ENCODE measurements at regions not wholly inside any gene's neighbourhood (a gene's known extent, or its start where the extent isn't known, plus 50 kb on each side); places are given as distances from the start of the nearest gene placed in this dataset.

DNA sequence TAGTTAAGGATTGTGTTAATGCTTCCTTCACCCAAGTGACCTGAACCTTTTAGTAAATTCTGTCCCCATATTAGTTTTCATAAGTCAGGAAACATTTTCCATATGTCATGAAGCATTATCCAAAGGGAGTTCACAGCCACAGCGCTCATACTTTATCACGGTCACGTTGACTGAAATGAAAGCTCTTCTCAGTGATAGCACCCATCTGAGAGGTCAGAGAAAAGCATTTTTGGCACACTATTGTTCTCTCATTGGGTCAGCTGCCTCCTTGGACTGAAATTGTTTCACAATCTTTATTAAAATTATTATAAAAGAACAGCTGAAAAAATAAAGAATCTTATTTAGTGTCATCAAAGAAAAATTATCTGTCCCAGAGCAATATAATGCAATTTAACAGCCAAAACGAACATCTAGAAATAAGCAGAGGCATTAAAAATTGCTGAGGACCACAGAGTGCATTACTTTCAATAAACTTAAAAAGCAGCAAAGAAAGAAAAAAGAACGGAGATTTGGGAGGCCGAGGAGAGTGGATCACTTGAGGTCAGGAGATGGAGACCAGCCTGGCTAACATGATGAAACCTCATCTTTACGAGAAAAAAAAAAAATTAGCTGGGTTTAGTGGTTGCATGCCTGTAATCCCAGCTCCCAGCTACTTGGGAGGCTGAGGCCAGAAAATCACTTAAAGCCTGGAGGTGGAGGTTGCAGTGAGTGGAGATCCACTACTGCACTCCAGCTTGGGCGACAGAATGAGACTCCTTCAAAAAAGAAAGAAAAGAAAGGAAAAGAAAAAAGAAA lies 680.8 kb upstream of the FAM241A start:
- no peak overlapping the region for H3K4me2 ChIP-seq (ENCODE audit: insufficient read depth in 1 of 2, low read depth in 2 of 2, low read length in 2 of 2)
- no peak overlapping the region for H2BK20ac ChIP-seq (ENCODE audit: low read length)
- DNase-seq (ENCODE audit: low read depth in 1 of 2, low spot score in 2 of 2) (no peak), FAIRE-seq (no peak)
- H3K23ac ChIP-seq (ENCODE audit: insufficient read length): no peak overlapping the region
- H3K79me1 ChIP-seq (ENCODE audit: low read depth, low read length): no peaks in the 10 kb centered on the region
- H3K4me1 ChIP-seq (replicated peaks in 1 of 4; ENCODE audit: control insufficient read depth in 3 of 4, insufficient read depth in 4 of 4, low read length in 3 of 4): no peaks in the 10 kb centered on the region
- no peaks in the 10 kb centered on the region for H3K79me2 ChIP-seq (ENCODE audit: control insufficient read depth in 1 of 2, insufficient read depth in 2 of 2, low read length in 2 of 2)
- H2BK5ac ChIP-seq (ENCODE audit: low read depth, low read length): no peak overlapping the region
- H3K4me3 ChIP-seq (ENCODE audit: extremely low read depth in 1 of 4, insufficient read depth in 2 of 4, low read depth in 3 of 4, low read length in 4 of 4): no peak overlapping the region
- H3K9ac ChIP-seq (replicated peaks in 1 of 4; ENCODE audit: extremely low read depth in 1 of 4, low read depth in 3 of 4, low read length in 3 of 4): no peak overlapping the region
- no peak overlapping the region for H2BK120ac ChIP-seq (replicated peaks; ENCODE audit: low read depth, low read length)
- no peak overlapping the region for H3K14ac ChIP-seq (ENCODE audit: insufficient read length)
- ChIA-PET POLR2A (ENCODE audit: partially characterized antibody) (no interaction called here), CTCF (ENCODE audit: partially characterized antibody) (interaction anchor here (0.7 to 0.8 kb wide), 3 partner anchors 12 to 171 kb away, joined by 3 to 4 read pairs (median 3); no protein-coding TSS in a partner anchor)
- no peak overlapping the region for H2AFZ ChIP-seq (ENCODE audit: low read length)
- no peak overlapping the region for H2BK15ac ChIP-seq (ENCODE audit: low read length)
- H4K91ac ChIP-seq (replicated peaks; ENCODE audit: insufficient read length, low read length): no peak overlapping the region
- no peak overlapping the region for H3K27ac ChIP-seq (ENCODE audit: low read depth, low read length)
- H3K18ac ChIP-seq (ENCODE audit: extremely low read depth, low read length): no peak overlapping the region
- H2BK12ac ChIP-seq (ENCODE audit: low read depth, low read length): no peak overlapping the region
- H3K36me3 ChIP-seq (ENCODE audit: control insufficient read depth in 2 of 4, insufficient read depth in 4 of 4, low read length in 3 of 4): no peaks in the 10 kb centered on the region
- no peak overlapping the region for H3K4ac ChIP-seq (replicated peaks; ENCODE audit: insufficient read length, low read depth, low read length)
- H4K5ac ChIP-seq (ENCODE audit: insufficient read length, low read depth, low read length): no peak overlapping the region
- H3K56ac ChIP-seq (replicated peaks; ENCODE audit: insufficient read length, low read depth, low read length): no peak overlapping the region
- H4K8ac ChIP-seq (ENCODE audit: extremely low read depth, insufficient read depth, low read length): no peak overlapping the region
- H3K27me3 ChIP-seq (replicated peaks in 1 of 4; ENCODE audit: control insufficient read depth in 3 of 4, extremely low read depth in 1 of 4, insufficient read depth in 3 of 4, low read length in 3 of 4): no peaks in the 10 kb centered on the region
- no peaks in the 10 kb centered on the region for H4K20me1 ChIP-seq (replicated peaks in 1 of 2; ENCODE audit: control insufficient read depth in 1 of 2, insufficient read depth in 2 of 2, low read length in 2 of 2)
- 91% methylated on average over 8 of the region's 8 CpGs; no CpG with 5 or more reads in 1 of the 2 experiments for WGBS, 2 experiments (ENCODE audit: extremely low coverage in 1 of 2, insufficient coverage in 1 of 2, insufficient read length in 1 of 2, insufficient replicate concordance in 2 of 2, low coverage in 1 of 2, low lambda C conversion rate in 2 of 2, missing lambda C conversion rate in 1 of 2)
- H3K9me3 ChIP-seq (ENCODE audit: insufficient read depth in 2 of 2, low read depth in 1 of 2, low read length in 1 of 2): no peaks in the 10 kb centered on the region
- no peak overlapping the region for H2AK5ac ChIP-seq (ENCODE audit: low read depth, low read length)
- TF ChIP-seq RFX5 (IDR thresholded peaks at IDR 0.05; ENCODE audit: borderline replicate concordance, low read depth, low read length) (no peak), CTCF (IDR thresholded peaks at IDR 0.05; ENCODE audit: control extremely low read depth in 1 of 3, insufficient read depth in 1 of 3, low read depth in 1 of 3, low read length in 3 of 3) (no peak), TBP (IDR thresholded peaks at IDR 0.05; ENCODE audit: low read depth, low read length) (no peak), KDM4A (IDR thresholded peaks at IDR 0.05; ENCODE audit: low read depth, low read length, severe bottlenecking) (no peak), PHF8 (conservative IDR thresholded peaks at IDR 0.05; ENCODE audit: low read depth, low read length) (no peak), POLR2A (IDR thresholded peaks at IDR 0.05; ENCODE audit: control extremely low read depth in 1 of 2, low read depth in 2 of 2, low read length in 2 of 2) (no peak), CTBP2 (IDR thresholded peaks at IDR 0.05; ENCODE audit: borderline replicate concordance, insufficient read depth, insufficient read length, low read length) (no peak), HDAC2 (IDR thresholded peaks at IDR 0.05; ENCODE audit: borderline replicate concordance in 1 of 2, low read depth in 2 of 2, low read length in 2 of 2) (no peak), ZNF274 (IDR thresholded peaks at IDR 0.05; ENCODE audit: borderline replicate concordance, extremely low read depth, low read length) (no peak), KDM5A (IDR thresholded peaks at IDR 0.05; ENCODE audit: low read length) (no peak)
- no peaks in the 10 kb centered on the region for H3K23me2 ChIP-seq (ENCODE audit: low read depth, low read length)
